ENCODE measurements at regions not wholly inside any gene's neighbourhood (a gene's known extent, or its start where the extent isn't known, plus 50 kb on each side); places are given as distances from the start of the nearest gene placed in this dataset.

DNA sequence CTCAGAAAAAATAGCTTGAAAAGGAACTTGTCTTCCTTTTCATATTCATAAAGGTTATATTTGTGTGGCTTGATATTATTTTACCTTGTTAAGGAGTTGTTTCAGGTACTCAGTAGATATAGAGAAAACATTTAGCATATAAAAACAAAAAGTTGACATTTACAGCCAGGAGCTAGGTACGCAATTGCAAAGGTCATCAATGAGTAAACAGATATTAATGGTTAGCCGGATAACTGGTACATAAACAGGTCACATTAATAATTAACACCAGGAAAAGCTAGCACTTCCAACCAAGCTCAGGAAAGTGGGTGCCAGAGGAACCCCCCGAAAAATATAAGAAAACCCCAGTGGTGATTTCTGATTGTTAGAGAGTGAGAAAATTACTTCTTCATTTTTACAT is 146.6 kb upstream of the NR2F2 start (continued):
- no peak for TF ChIP-seq SP2 (CRISPR knock-in tag; IDR thresholded peaks at IDR 0.05)
- peak; percentile 61 for TF ChIP-seq KDM6A (CRISPR knock-in tag; IDR thresholded peaks at IDR 0.05; ENCODE audit: low read depth)
- TF ChIP-seq RXRB (CRISPR knock-in tag; IDR thresholded peaks at IDR 0.05; ENCODE audit: borderline replicate concordance): 0 out of 2 replicates have a peak, but pooled peaks have one; percentile 24
- TF ChIP-seq, protein P1, sequence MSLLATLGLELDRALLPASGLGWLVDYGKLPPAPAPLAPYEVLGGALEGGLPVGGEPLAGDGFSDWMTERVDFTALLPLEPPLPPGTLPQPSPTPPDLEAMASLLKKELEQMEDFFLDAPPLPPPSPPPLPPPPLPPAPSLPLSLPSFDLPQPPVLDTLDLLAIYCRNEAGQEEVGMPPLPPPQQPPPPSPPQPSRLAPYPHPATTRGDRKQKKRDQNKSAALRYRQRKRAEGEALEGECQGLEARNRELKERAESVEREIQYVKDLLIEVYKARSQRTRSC (CRISPR knock-in tag; IDR thresholded peaks at IDR 0.05; ENCODE audit: low read depth): no peak
- TF ChIP-seq, protein P2, sequence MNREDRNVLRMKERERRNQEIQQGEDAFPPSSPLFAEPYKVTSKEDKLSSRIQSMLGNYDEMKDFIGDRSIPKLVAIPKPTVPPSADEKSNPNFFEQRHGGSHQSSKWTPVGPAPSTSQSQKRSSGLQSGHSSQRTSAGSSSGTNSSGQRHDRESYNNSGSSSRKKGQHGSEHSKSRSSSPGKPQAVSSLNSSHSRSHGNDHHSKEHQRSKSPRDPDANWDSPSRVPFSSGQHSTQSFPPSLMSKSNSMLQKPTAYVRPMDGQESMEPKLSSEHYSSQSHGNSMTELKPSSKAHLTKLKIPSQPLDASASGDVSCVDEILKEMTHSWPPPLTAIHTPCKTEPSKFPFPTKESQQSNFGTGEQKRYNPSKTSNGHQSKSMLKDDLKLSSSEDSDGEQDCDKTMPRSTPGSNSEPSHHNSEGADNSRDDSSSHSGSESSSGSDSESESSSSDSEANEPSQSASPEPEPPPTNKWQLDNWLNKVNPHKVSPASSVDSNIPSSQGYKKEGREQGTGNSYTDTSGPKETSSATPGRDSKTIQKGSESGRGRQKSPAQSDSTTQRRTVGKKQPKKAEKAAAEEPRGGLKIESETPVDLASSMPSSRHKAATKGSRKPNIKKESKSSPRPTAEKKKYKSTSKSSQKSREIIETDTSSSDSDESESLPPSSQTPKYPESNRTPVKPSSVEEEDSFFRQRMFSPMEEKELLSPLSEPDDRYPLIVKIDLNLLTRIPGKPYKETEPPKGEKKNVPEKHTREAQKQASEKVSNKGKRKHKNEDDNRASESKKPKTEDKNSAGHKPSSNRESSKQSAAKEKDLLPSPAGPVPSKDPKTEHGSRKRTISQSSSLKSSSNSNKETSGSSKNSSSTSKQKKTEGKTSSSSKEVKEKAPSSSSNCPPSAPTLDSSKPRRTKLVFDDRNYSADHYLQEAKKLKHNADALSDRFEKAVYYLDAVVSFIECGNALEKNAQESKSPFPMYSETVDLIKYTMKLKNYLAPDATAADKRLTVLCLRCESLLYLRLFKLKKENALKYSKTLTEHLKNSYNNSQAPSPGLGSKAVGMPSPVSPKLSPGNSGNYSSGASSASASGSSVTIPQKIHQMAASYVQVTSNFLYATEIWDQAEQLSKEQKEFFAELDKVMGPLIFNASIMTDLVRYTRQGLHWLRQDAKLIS (CRISPR knock-in tag; IDR thresholded peaks at IDR 0.05): no peak
- no peak for TF ChIP-seq ARNT2 (CRISPR knock-in tag; IDR thresholded peaks at IDR 0.05; ENCODE audit: low read depth)
- TF ChIP-seq ZSCAN25 (CRISPR knock-in tag; IDR thresholded peaks at IDR 0.05): no peak
- TF ChIP-seq, protein P3, sequence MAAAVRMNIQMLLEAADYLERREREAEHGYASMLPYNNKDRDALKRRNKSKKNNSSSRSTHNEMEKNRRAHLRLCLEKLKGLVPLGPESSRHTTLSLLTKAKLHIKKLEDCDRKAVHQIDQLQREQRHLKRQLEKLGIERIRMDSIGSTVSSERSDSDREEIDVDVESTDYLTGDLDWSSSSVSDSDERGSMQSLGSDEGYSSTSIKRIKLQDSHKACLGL (CRISPR knock-in tag; IDR thresholded peaks at IDR 0.05): no peak
- TF ChIP-seq ZFAT (CRISPR knock-in tag; conservative IDR thresholded peaks at IDR 0.05): no peak
- TF ChIP-seq SOX13 (IDR thresholded peaks at IDR 0.05): no peak
- TF ChIP-seq SOX13 (CRISPR knock-in tag; conservative IDR thresholded peaks at IDR 0.05 in 1 of 2, IDR thresholded peaks at IDR 0.05 in 1 of 2): peak in 1 of 2 experiments; percentile 63; a peak in 2 of 4 replicates
- TF ChIP-seq, protein P4, sequence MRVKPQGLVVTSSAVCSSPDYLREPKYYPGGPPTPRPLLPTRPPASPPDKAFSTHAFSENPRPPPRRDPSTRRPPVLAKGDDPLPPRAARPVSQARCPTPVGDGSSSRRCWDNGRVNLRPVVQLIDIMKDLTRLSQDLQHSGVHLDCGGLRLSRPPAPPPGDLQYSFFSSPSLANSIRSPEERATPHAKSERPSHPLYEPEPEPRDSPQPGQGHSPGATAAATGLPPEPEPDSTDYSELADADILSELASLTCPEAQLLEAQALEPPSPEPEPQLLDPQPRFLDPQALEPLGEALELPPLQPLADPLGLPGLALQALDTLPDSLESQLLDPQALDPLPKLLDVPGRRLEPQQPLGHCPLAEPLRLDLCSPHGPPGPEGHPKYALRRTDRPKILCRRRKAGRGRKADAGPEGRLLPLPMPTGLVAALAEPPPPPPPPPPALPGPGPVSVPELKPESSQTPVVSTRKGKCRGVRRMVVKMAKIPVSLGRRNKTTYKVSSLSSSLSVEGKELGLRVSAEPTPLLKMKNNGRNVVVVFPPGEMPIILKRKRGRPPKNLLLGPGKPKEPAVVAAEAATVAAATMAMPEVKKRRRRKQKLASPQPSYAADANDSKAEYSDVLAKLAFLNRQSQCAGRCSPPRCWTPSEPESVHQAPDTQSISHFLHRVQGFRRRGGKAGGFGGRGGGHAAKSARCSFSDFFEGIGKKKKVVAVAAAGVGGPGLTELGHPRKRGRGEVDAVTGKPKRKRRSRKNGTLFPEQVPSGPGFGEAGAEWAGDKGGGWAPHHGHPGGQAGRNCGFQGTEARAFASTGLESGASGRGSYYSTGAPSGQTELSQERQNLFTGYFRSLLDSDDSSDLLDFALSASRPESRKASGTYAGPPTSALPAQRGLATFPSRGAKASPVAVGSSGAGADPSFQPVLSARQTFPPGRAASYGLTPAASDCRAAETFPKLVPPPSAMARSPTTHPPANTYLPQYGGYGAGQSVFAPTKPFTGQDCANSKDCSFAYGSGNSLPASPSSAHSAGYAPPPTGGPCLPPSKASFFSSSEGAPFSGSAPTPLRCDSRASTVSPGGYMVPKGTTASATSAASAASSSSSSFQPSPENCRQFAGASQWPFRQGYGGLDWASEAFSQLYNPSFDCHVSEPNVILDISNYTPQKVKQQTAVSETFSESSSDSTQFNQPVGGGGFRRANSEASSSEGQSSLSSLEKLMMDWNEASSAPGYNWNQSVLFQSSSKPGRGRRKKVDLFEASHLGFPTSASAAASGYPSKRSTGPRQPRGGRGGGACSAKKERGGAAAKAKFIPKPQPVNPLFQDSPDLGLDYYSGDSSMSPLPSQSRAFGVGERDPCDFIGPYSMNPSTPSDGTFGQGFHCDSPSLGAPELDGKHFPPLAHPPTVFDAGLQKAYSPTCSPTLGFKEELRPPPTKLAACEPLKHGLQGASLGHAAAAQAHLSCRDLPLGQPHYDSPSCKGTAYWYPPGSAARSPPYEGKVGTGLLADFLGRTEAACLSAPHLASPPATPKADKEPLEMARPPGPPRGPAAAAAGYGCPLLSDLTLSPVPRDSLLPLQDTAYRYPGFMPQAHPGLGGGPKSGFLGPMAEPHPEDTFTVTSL (CRISPR knock-in tag; IDR thresholded peaks at IDR 0.05; ENCODE audit: borderline replicate concordance): 0 out of 2 replicates have a peak, but pooled peaks have one; percentile 15
- TF ChIP-seq ZNF549 (CRISPR knock-in tag; IDR thresholded peaks at IDR 0.05): no peak
- TF ChIP-seq ZSCAN20 (CRISPR knock-in tag; IDR thresholded peaks at IDR 0.05; ENCODE audit: borderline replicate concordance): no peak
- TF ChIP-seq JUNB (CRISPR knock-in tag; IDR thresholded peaks at IDR 0.05; ENCODE audit: borderline replicate concordance): no peak
- TF ChIP-seq, protein P5, sequence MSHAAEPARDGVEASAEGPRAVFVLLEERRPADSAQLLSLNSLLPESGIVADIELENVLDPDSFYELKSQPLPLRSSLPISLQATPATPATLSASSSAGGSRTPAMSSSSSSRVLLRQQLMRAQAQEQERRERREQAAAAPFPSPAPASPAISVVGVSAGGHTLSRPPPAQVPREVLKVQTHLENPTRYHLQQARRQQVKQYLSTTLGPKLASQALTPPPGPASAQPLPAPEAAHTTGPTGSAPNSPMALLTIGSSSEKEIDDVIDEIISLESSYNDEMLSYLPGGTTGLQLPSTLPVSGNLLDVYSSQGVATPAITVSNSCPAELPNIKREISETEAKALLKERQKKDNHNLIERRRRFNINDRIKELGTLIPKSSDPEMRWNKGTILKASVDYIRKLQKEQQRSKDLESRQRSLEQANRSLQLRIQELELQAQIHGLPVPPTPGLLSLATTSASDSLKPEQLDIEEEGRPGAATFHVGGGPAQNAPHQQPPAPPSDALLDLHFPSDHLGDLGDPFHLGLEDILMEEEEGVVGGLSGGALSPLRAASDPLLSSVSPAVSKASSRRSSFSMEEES (CRISPR knock-in tag; IDR thresholded peaks at IDR 0.05): no peak
